ENCODE measurements at regions not wholly inside any gene's neighbourhood (a gene's known extent, or its start where the extent isn't known, plus 50 kb on each side); places are given as distances from the start of the nearest gene placed in this dataset.

GRCh38 chr10:90171014-90171722 is 469.8 kb downstream of the KIF20B start:
- Histone ChIP-seq H3K27ac (no peak overlapping the region), H3K9me3 (no peaks in the 10 kb centered on the region), H3K4me1 (no peaks in the 10 kb centered on the region), H3K4me3 (no peak overlapping the region), H3K4me2 (no peak overlapping the region)
- TF ChIP-seq NFE2L2 (conservative IDR thresholded peaks at IDR 0.05; ENCODE audit: low read length) (no peak), EHF (CRISPR knock-in tag; IDR thresholded peaks at IDR 0.05) (no peak), NR3C1 (IDR thresholded peaks at IDR 0.05) (no peak), MAZ (IDR thresholded peaks at IDR 0.05; ENCODE audit: borderline replicate concordance, low read depth, low read length) (no peak), ZNF302 (CRISPR knock-in tag; IDR thresholded peaks at IDR 0.05) (no peak), E2F6 (IDR thresholded peaks at IDR 0.05; ENCODE audit: borderline replicate concordance, low read depth) (no peak), MYC (IDR thresholded peaks at IDR 0.05; ENCODE audit: borderline replicate concordance, low read length) (no peak), CHD4 (IDR thresholded peaks at IDR 0.05; ENCODE audit: borderline replicate concordance) (no peak)
- FAIRE-seq (no peak), DNase-seq (ENCODE audit: low read depth in 1 of 2, low spot score in 1 of 2) (no peak), ATAC-seq (no peak)
- ChIA-PET POLR2A (no interaction called here), CTCF (no interaction called here)
- 0% methylated on average over 2 of the region's 2 CpGs for WGBS (ENCODE audit: missing lambda C conversion rate)

- Histone ChIP-seq H3K27ac (no peak overlapping the region), H3K4me2 (no peak overlapping the region), H3K4me3 (no peak overlapping the region), H3K4me1 (no peaks in the 10 kb centered on the region), H3K9me3 (no peaks in the 10 kb centered on the region)
- TF ChIP-seq NFE2L2 (conservative IDR thresholded peaks at IDR 0.05; ENCODE audit: low read length) (no peak), TFCP2L1 (CRISPR knock-in tag; IDR thresholded peaks at IDR 0.05) (no peak), HOXB5 (CRISPR knock-in tag; IDR thresholded peaks at IDR 0.05) (no peak), CHD4 (IDR thresholded peaks at IDR 0.05; ENCODE audit: borderline replicate concordance) (no peak), RARB (CRISPR knock-in tag; IDR thresholded peaks at IDR 0.05) (no peak)
- FAIRE-seq (no peak), DNase-seq (ENCODE audit: low read depth in 1 of 2, low spot score in 1 of 2) (no peak), ATAC-seq (no peak)
- ChIA-PET CTCF (no interaction called here), POLR2A (no interaction called here)
- WGBS (ENCODE audit: missing lambda C conversion rate) = 3% methylated on average over 3 of the region's 3 CpGs
Measured at GRCh38 chr10:90174531-90174930, 473.1 kb downstream of the KIF20B start.

- WGBS (ENCODE audit: missing lambda C conversion rate) = 50% methylated on average over 7 of the region's 7 CpGs
- CTCF ChIA-PET = no interaction called here
- FAIRE-seq (no peak), ATAC-seq (no peak), DNase-seq (ENCODE audit: low read depth in 1 of 2, low spot score in 1 of 2) (no peak)
- Histone ChIP-seq H3K4me1 (no peaks in the 10 kb centered on the region), H3K4me3 (no peak overlapping the region), H3K4me2 (no peak overlapping the region), H3K9me3 (no peaks in the 10 kb centered on the region), H3K27ac (no peak overlapping the region)
- POLR2A ChIA-PET = no interaction called here
- TF ChIP-seq CHD4 (IDR thresholded peaks at IDR 0.05; ENCODE audit: borderline replicate concordance) (no peak), NFE2L2 (conservative IDR thresholded peaks at IDR 0.05; ENCODE audit: low read length) (no peak)
Measured at GRCh38 chr10:90175161-90175681, 473.8 kb downstream of the KIF20B start.

DNA sequence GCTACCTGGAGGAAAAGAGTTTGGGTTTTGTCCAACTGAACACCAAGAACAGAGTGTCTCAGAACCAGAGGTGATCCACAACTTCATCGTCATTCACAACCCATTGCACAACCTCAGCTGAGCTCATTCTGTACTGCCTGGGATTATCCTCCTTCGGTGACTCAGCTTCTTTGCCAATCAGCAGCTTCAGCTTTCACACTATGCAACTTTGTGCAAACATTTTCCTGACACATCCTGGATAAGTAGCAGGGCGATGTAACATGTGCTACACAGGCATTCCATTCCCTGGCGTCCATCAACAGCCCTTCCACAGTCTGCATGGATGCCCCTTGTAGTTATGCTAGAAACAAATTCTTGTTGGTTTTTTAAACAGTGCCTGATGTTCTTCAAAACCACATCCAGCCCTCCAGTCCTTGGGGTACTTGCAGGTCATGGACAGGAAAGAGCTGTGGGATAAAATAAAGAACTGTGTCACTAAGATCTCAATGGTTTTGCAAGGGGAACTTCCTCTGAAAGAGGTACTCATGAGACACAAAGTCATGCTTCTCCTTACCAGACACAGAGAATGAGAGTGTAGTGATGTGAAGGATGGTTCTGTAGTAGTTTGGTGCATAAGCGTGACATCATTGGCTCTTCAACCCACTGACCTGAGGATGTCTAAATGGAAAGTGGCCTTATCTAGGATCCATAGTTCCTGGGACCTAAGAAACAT is 478.5 kb downstream of the KIF20B start:
- Histone ChIP-seq H3K9me3 (no peaks in the 10 kb centered on the region), H3K4me2 (no peak overlapping the region), H3K4me1 (no peaks in the 10 kb centered on the region), H3K27ac (no peak overlapping the region; a peak in 1 of 6 replicates), H3K4me3 (no peak overlapping the region)
- peak in 1 of 2 experiments; percentile 31 for DNase-seq (ENCODE audit: low read depth in 1 of 2, low spot score in 1 of 2)
- POLR2A ChIA-PET = no interaction called here
- no peak for FAIRE-seq
- TF ChIP-seq HDAC2 (IDR thresholded peaks at IDR 0.05) (no peak), RFX5 (IDR thresholded peaks at IDR 0.05) (no peak), MAFK (IDR thresholded peaks at IDR 0.05; ENCODE audit: partially characterized antibody) (peak; percentile 2), CEBPB (IDR thresholded peaks at IDR 0.05) (peak; percentile 26 to 36; a peak in 2 of 4 replicates)
- CTCF ChIA-PET = no interaction called here
- peak; percentile 48 to 70; a peak in 5 of 6 replicates for ATAC-seq
- WGBS (ENCODE audit: missing lambda C conversion rate) = 4% methylated on average over 5 of the region's 5 CpGs
